Activated naive CD4-positive, alpha-beta T cell treated with anti-CD3 and anti-CD28 coated beads for 36 hours (primary cell): ENCODE measurements at regions not wholly inside any gene's neighbourhood (a gene's known extent, or its start where the extent isn't known, plus 50 kb on each side); places are given as distances from the start of the nearest gene placed in this dataset.
"Not testable (repeated sequence)": the region's sequence is repeated elsewhere in the genome, so short reads cannot be mapped to it uniquely, and the experiment has no call there.

Experiments used
- CTCF ChIA-PET: fragments of 350-600 bp; sonication (Branson Sonifier 250); formaldehyde crosslinking; loops from one replicate; lab custom pipeline; 2021; ENCODE audit warnings: antibody characterized with exemption; lab: Charles Lee
- DNase-seq: peaks from one replicate; pipeline ENCODE4 v3.0.0-alpha.2; 2020
- H3K27ac Mint-ChIP-seq: one replicate; pipeline ENCODE4 v1.8.0; 2021; ENCODE audit warnings: mild to moderate bottlenecking, mixed read lengths
- H3K27me3 Mint-ChIP-seq: one replicate; pipeline ENCODE4 v1.8.0; 2021; ENCODE audit warnings: low read depth, mixed read lengths
- H3K36me3 Mint-ChIP-seq: one replicate; pipeline ENCODE4 v1.8.0; 2021; ENCODE audit warnings: low read depth, mixed read lengths
- H3K4me1 Mint-ChIP-seq: one replicate; pipeline ENCODE4 v1.8.0; 2021; ENCODE audit warnings: low read depth, mixed read lengths
- H3K4me3 Mint-ChIP-seq: one replicate; pipeline ENCODE4 v1.8.0; 2021; ENCODE audit warnings: mild to moderate bottlenecking, moderate library complexity, mixed read lengths
- H3K9me3 Mint-ChIP-seq: one replicate; pipeline ENCODE4 v1.8.0; 2021; ENCODE audit warnings: mixed read lengths
- intact Hi-C: fragments of 100-400 bp; cut with micrococcal nuclease; formaldehyde crosslinking; loops from one replicate; pipeline ENCODE4 v1.15.1; 2023

- CTCF ChIA-PET = no interaction called here
- no peaks in the 10 kb centered on the region for H3K27me3 Mint-ChIP-seq
- no peak overlapping the region for H3K27ac Mint-ChIP-seq
- no peak for DNase-seq
- intact Hi-C loops = no loop called here
- no peak overlapping the region for H3K4me3 Mint-ChIP-seq
- peaks cover 7% of the 10 kb centered on the region for H3K9me3 Mint-ChIP-seq
- H3K36me3 Mint-ChIP-seq = no peaks in the 10 kb centered on the region
- no peaks in the 10 kb centered on the region for H3K4me1 Mint-ChIP-seq
Measured at GRCh38 chr5:27818888-27819287, 780.5 kb upstream of the CDH9 start.

GRCh38 chr5:27814983-27815382 is 776.6 kb upstream of the CDH9 start:
- no peak overlapping the region for H3K27ac Mint-ChIP-seq
- peaks cover 7% of the 10 kb centered on the region for H3K9me3 Mint-ChIP-seq
- no peak overlapping the region for H3K4me3 Mint-ChIP-seq
- DNase-seq = no peak
- CTCF ChIA-PET = no interaction called here
- H3K36me3 Mint-ChIP-seq = no peaks in the 10 kb centered on the region
- H3K4me1 Mint-ChIP-seq = no peaks in the 10 kb centered on the region
- intact Hi-C loops = no loop called here
- H3K27me3 Mint-ChIP-seq = no peaks in the 10 kb centered on the region

- CTCF ChIA-PET = no interaction called here
- Mint-ChIP-seq H3K4me3 (no peak overlapping the region), H3K4me1 (no peaks in the 10 kb centered on the region), H3K27me3 (no peaks in the 10 kb centered on the region), H3K36me3 (no peaks in the 10 kb centered on the region), H3K9me3 (peaks cover 7% of the 10 kb centered on the region), H3K27ac (no peak overlapping the region)
- no peak for DNase-seq
- intact Hi-C loops = no loop called here
Measured at GRCh38 chr5:27814286-27814685, 775.9 kb upstream of the CDH9 start.

- DNase-seq = no peak
- CTCF ChIA-PET = no interaction called here
- Mint-ChIP-seq H3K27me3 (no peaks in the 10 kb centered on the region), H3K27ac (no peak overlapping the region), H3K36me3 (no peaks in the 10 kb centered on the region), H3K4me3 (no peak overlapping the region), H3K4me1 (no peaks in the 10 kb centered on the region), H3K9me3 (peaks cover 4% of the 10 kb centered on the region)
- intact Hi-C loops = no loop called here
Measured at GRCh38 chr5:27810458-27810857, 772.1 kb upstream of the CDH9 start.

GRCh38 chr5:27797220-27797619 is 758.8 kb upstream of the CDH9 start:
- Mint-ChIP-seq H3K27ac (no peak overlapping the region), H3K4me3 (no peak overlapping the region), H3K9me3 (peaks cover 17% of the 10 kb centered on the region), H3K4me1 (no peaks in the 10 kb centered on the region), H3K36me3 (no peaks in the 10 kb centered on the region), H3K27me3 (no peaks in the 10 kb centered on the region)
- intact Hi-C loops = no loop called here
- DNase-seq = no peak
- CTCF ChIA-PET = no interaction called here

GRCh38 chr5:27788184-27788583 is 749.8 kb upstream of the CDH9 start:
- Mint-ChIP-seq H3K4me1 (no peaks in the 10 kb centered on the region), H3K27me3 (no peaks in the 10 kb centered on the region), H3K9me3 (peaks cover 2% of the 10 kb centered on the region), H3K4me3 (no peak overlapping the region), H3K27ac (no peak overlapping the region), H3K36me3 (no peaks in the 10 kb centered on the region)
- intact Hi-C loops = no loop called here
- DNase-seq = no peak
- CTCF ChIA-PET = no interaction called here

- Mint-ChIP-seq H3K9me3 (peaks cover 2% of the 10 kb centered on the region), H3K27me3 (no peaks in the 10 kb centered on the region), H3K4me3 (no peak overlapping the region), H3K36me3 (no peaks in the 10 kb centered on the region), H3K4me1 (no peaks in the 10 kb centered on the region), H3K27ac (no peak overlapping the region)
- CTCF ChIA-PET = no interaction called here
- DNase-seq = no peak
- intact Hi-C loops = no loop called here
Measured at GRCh38 chr5:27784317-27784716, 745.9 kb upstream of the CDH9 start.

- H3K4me3 Mint-ChIP-seq = no peak overlapping the region
- peaks cover 6% of the 10 kb centered on the region for H3K9me3 Mint-ChIP-seq
- H3K27ac Mint-ChIP-seq = no peak overlapping the region
- H3K27me3 Mint-ChIP-seq = no peaks in the 10 kb centered on the region
- no peaks in the 10 kb centered on the region for H3K36me3 Mint-ChIP-seq
- intact Hi-C loops = no loop called here
- H3K4me1 Mint-ChIP-seq = no peaks in the 10 kb centered on the region
- CTCF ChIA-PET = no interaction called here
- DNase-seq = no peak
Measured at GRCh38 chr5:27778121-27778520, 739.7 kb upstream of the CDH9 start.

- no peaks in the 10 kb centered on the region for H3K27me3 Mint-ChIP-seq
- DNase-seq = no peak
- H3K4me1 Mint-ChIP-seq = no peaks in the 10 kb centered on the region
- peaks cover 18% of the 10 kb centered on the region for H3K9me3 Mint-ChIP-seq
- intact Hi-C loops = no loop called here
- no peaks in the 10 kb centered on the region for H3K36me3 Mint-ChIP-seq
- H3K4me3 Mint-ChIP-seq = no peak overlapping the region
- H3K27ac Mint-ChIP-seq = no peak overlapping the region
- CTCF ChIA-PET = no interaction called here
Measured at GRCh38 chr5:27773636-27774035, 735.2 kb upstream of the CDH9 start.

- CTCF ChIA-PET = no interaction called here
- Mint-ChIP-seq H3K4me3 (no peak overlapping the region), H3K36me3 (no peaks in the 10 kb centered on the region), H3K9me3 (peaks cover 20% of the 10 kb centered on the region), H3K27me3 (no peaks in the 10 kb centered on the region), H3K27ac (no peak overlapping the region), H3K4me1 (no peaks in the 10 kb centered on the region)
- no peak for DNase-seq
- intact Hi-C loops = no loop called here
Measured at GRCh38 chr5:27773166-27773565, 734.8 kb upstream of the CDH9 start.

GRCh38 chr5:27769748-27770402 is 731.5 kb upstream of the CDH9 start:
- intact Hi-C loops = no loop called here
- H3K9me3 Mint-ChIP-seq = peaks cover 23% of the 10 kb centered on the region
- CTCF ChIA-PET = no interaction called here
- no peak overlapping the region for H3K4me3 Mint-ChIP-seq
- H3K36me3 Mint-ChIP-seq = no peaks in the 10 kb centered on the region
- no peak for DNase-seq
- H3K27me3 Mint-ChIP-seq = no peaks in the 10 kb centered on the region
- no peak overlapping the region for H3K27ac Mint-ChIP-seq
- H3K4me1 Mint-ChIP-seq = no peaks in the 10 kb centered on the region

- no peak for DNase-seq
- Mint-ChIP-seq H3K4me1 (no peaks in the 10 kb centered on the region), H3K36me3 (no peaks in the 10 kb centered on the region), H3K4me3 (no peak overlapping the region), H3K9me3 (peaks cover 13% of the 10 kb centered on the region), H3K27me3 (no peaks in the 10 kb centered on the region), H3K27ac (no peak overlapping the region)
- intact Hi-C loops = no loop called here
- CTCF ChIA-PET = no interaction called here
Measured at GRCh38 chr5:27748847-27749246, 710.5 kb upstream of the CDH9 start.

GRCh38 chr5:27743383-27743979 is 705.1 kb upstream of the CDH9 start:
- intact Hi-C loops = not testable (repeated sequence)

More at GRCh38 chr5:27743383-27743979, 705.1 kb upstream of the CDH9 start:
- CTCF ChIA-PET, H3K27me3 Mint-ChIP-seq, H3K4me1 Mint-ChIP-seq, H3K27ac Mint-ChIP-seq, DNase-seq, H3K36me3 Mint-ChIP-seq, H3K4me3 Mint-ChIP-seq: not testable (repeated sequence)
- H3K9me3 Mint-ChIP-seq = peaks cover 11% of the 10 kb centered on the region
